ENCODE measurements at regions not wholly inside any gene's neighbourhood (a gene's known extent, or its start where the extent isn't known, plus 50 kb on each side); places are given as distances from the start of the nearest gene placed in this dataset.

DNA sequence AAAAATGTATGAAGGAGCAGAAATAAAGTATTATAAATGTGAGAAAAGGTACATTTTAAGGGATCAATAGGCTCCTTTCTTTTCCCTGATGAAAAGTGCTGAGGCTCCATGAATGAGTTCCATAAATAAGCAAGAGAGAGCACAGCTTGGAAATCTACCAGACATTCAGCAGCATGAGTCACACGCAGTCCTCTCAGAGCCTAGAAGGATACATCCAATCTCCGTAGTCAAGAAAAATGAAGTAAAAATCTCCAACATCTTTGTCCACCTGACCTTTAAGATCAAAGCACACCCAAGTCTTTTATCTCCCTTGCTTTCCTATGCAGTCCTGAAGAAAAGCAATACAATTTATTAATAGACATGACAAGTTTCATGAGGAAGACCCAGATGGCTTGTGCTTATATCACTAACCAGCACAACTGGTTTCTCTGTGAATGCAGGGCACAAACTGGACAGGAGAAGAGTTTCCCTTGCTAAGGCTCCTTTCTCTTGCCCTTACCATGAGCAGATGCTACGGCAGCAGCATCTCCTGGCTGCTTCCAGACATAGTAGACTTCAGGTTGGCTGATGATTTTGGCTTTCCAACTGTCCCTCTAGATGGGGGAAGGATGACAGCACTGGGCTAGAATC is 730.8 kb downstream of the EFNB2 start:
- Histone ChIP-seq H3K9ac (ENCODE audit: low read length) (no peak overlapping the region), H4K20me1 (ENCODE audit: insufficient read depth) (no peaks in the 10 kb centered on the region), H3K27ac (ENCODE audit: low read depth, low read length) (no peak overlapping the region), H3K4me2 (ENCODE audit: low read length) (peak overlapping the region; percentile 4), H2AFZ (ENCODE audit: low read depth, low read length, poor library complexity, severe bottlenecking) (no peak overlapping the region), H3K27me3 (ENCODE audit: insufficient read depth, low read length) (no peaks in the 10 kb centered on the region), H3K36me3 (ENCODE audit: control insufficient read depth in 1 of 2, insufficient read depth in 2 of 2, low read length in 2 of 2) (no peaks in the 10 kb centered on the region), H3K9me2 (ENCODE audit: insufficient read depth) (no peaks in the 10 kb centered on the region), H3K9me3 (ENCODE audit: control insufficient read depth in 1 of 2, insufficient read depth in 1 of 2, low read depth in 1 of 2, low read length in 2 of 2) (no peaks in the 10 kb centered on the region), H3K79me2 (ENCODE audit: insufficient read depth, low read length) (no peaks in the 10 kb centered on the region), H3K4me3 (replicated peaks in 1 of 2; ENCODE audit: low read depth in 1 of 2, low read length in 2 of 2) (no peak overlapping the region), H3K4me1 (ENCODE audit: control insufficient read depth in 1 of 2, insufficient read depth in 2 of 2, low read length in 2 of 2) (peaks cover 2 to 19% of the 10 kb centered on the region in 2 experiments; a peak in 2 of 4 replicates)
- no peak for DNase-seq (ENCODE audit: low read depth, low spot score)
- CTCF ChIA-PET, result no interaction called here
- RAD21 ChIA-PET (ENCODE audit: low non-redundant PET in 1 of 2, low total read pairs in 2 of 2, uncharacterized antibody in 2 of 2, unreplicated experiment in 2 of 2), result no interaction called here
- TF ChIP-seq SP1 (IDR thresholded peaks at IDR 0.05; ENCODE audit: low read depth) (0 out of 2 replicates have a peak, but pooled peaks have one; percentile 6), FOSL1 (IDR thresholded peaks at IDR 0.05; ENCODE audit: low read depth) (no peak; the same call in 1 of the 2 replicates), EZH2 (IDR thresholded peaks at IDR 0.05) (no peak), ZFX (IDR thresholded peaks at IDR 0.05) (no peak)
- POLR2A ChIA-PET, result no interaction called here
- peak; percentile 58 for ATAC-seq
- intact Hi-C loops (cut with micrococcal nuclease), result no loop called here
- no TSS peak for BruUV-seq (replicated peaks)

DNA sequence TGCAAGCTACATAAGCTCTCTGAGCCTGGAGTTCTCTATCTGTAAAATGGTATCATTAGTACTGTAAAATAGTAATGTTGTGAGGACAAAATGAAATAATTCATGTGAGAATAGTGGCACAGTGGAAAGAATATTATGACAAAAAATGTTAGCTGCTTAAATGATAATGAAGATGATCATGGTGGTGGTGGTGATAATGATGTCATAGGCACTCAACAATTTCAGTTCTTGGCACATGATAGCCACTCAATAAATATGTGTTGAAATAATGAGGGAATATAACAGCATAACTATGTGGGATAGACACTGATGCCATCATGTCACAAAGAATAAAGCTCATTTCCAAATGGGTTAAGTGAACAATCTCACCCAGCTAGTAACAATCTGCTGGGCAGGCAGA is 736.3 kb downstream of the EFNB2 start:
- H3K79me2 ChIP-seq (ENCODE audit: insufficient read depth, low read length), result no peaks in the 10 kb centered on the region
- no peak overlapping the region for H3K27ac ChIP-seq (ENCODE audit: low read depth, low read length)
- H4K20me1 ChIP-seq (ENCODE audit: insufficient read depth), result no peaks in the 10 kb centered on the region
- H3K9me3 ChIP-seq (ENCODE audit: control insufficient read depth in 1 of 2, insufficient read depth in 1 of 2, low read depth in 1 of 2, low read length in 2 of 2), result no peaks in the 10 kb centered on the region
- H3K4me3 ChIP-seq (replicated peaks in 1 of 2; ENCODE audit: low read depth in 1 of 2, low read length in 2 of 2), result no peak overlapping the region
- DNase-seq (ENCODE audit: low read depth, low spot score), result no peak
- intact Hi-C loops (cut with micrococcal nuclease), result no loop called here
- no peak overlapping the region for H2AFZ ChIP-seq (ENCODE audit: low read depth, low read length, poor library complexity, severe bottlenecking)
- no peak overlapping the region for H3K9ac ChIP-seq (ENCODE audit: low read length)
- no peaks in the 10 kb centered on the region for H3K27me3 ChIP-seq (ENCODE audit: insufficient read depth, low read length)
- ChIA-PET CTCF (no interaction called here), RAD21 (ENCODE audit: low non-redundant PET in 1 of 2, low total read pairs in 2 of 2, uncharacterized antibody in 2 of 2, unreplicated experiment in 2 of 2) (no interaction called here), POLR2A (interaction anchor here (1.1 kb wide), 1 partner anchor 736 kb away, joined by 3 read pairs; the partner anchor contains the start of gene EFNB2)
- H3K9me2 ChIP-seq (ENCODE audit: insufficient read depth), result no peaks in the 10 kb centered on the region
- no TSS peak for BruUV-seq (replicated peaks)
- H3K4me1 ChIP-seq (ENCODE audit: control insufficient read depth in 1 of 2, insufficient read depth in 2 of 2, low read length in 2 of 2), result no peaks in the 10 kb centered on the region
- TF ChIP-seq SIN3A (IDR thresholded peaks at IDR 0.05; ENCODE audit: low read depth) (no peak), CBX3 (IDR thresholded peaks at IDR 0.05; ENCODE audit: low read depth) (no peak), FOSL1 (IDR thresholded peaks at IDR 0.05; ENCODE audit: low read depth) (no peak), EGR1 (IDR thresholded peaks at IDR 0.05; ENCODE audit: low read depth) (no peak), JUND (IDR thresholded peaks at IDR 0.05) (no peak), CEBPB (IDR thresholded peaks at IDR 0.05; ENCODE audit: low read depth) (no peak), RAD21 (IDR thresholded peaks at IDR 0.05; ENCODE audit: low read depth) (no peak), POLR2AphosphoS5 (IDR thresholded peaks at IDR 0.05; ENCODE audit: low read depth, low read length) (no peak), MAX (IDR thresholded peaks at IDR 0.05) (no peak), EZH2phosphoT487 (IDR thresholded peaks at IDR 0.05; ENCODE audit: borderline replicate concordance) (no peak), POLR2A (IDR thresholded peaks at IDR 0.05; ENCODE audit: borderline replicate concordance, extremely low read depth, insufficient read depth, insufficient read length) (no peak), ZBTB33 (IDR thresholded peaks at IDR 0.05; ENCODE audit: extremely low read depth, insufficient replicate concordance, low read length) (no peak), ATF3 (IDR thresholded peaks at IDR 0.05) (no peak), SP1 (IDR thresholded peaks at IDR 0.05; ENCODE audit: low read depth) (no peak), SRF (IDR thresholded peaks at IDR 0.05; ENCODE audit: low read depth) (no peak)
- TF ChIP-seq, protein P1, sequence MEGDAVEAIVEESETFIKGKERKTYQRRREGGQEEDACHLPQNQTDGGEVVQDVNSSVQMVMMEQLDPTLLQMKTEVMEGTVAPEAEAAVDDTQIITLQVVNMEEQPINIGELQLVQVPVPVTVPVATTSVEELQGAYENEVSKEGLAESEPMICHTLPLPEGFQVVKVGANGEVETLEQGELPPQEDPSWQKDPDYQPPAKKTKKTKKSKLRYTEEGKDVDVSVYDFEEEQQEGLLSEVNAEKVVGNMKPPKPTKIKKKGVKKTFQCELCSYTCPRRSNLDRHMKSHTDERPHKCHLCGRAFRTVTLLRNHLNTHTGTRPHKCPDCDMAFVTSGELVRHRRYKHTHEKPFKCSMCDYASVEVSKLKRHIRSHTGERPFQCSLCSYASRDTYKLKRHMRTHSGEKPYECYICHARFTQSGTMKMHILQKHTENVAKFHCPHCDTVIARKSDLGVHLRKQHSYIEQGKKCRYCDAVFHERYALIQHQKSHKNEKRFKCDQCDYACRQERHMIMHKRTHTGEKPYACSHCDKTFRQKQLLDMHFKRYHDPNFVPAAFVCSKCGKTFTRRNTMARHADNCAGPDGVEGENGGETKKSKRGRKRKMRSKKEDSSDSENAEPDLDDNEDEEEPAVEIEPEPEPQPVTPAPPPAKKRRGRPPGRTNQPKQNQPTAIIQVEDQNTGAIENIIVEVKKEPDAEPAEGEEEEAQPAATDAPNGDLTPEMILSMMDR (IDR thresholded peaks at IDR 0.05 in 2 of 3, conservative IDR thresholded peaks at IDR 0.05 in 1 of 3; ENCODE audit: borderline replicate concordance in 1 of 3, insufficient read depth in 1 of 3, low read depth in 2 of 3, low read length in 2 of 3), result no peak
- no peak for ATAC-seq
- no peak overlapping the region for H3K4me2 ChIP-seq (ENCODE audit: low read length)
- no peaks in the 10 kb centered on the region for H3K36me3 ChIP-seq (ENCODE audit: control insufficient read depth in 1 of 2, insufficient read depth in 2 of 2, low read length in 2 of 2)

All from HCT116 (cell line).